ENCODE measurements at regions not wholly inside any gene's neighbourhood (a gene's known extent, or its start where the extent isn't known, plus 50 kb on each side); places are given as distances from the start of the nearest gene placed in this dataset.
"Not testable (repeated sequence)": the region's sequence is repeated elsewhere in the genome, so short reads cannot be mapped to it uniquely, and the experiment has no call there.

DNA sequence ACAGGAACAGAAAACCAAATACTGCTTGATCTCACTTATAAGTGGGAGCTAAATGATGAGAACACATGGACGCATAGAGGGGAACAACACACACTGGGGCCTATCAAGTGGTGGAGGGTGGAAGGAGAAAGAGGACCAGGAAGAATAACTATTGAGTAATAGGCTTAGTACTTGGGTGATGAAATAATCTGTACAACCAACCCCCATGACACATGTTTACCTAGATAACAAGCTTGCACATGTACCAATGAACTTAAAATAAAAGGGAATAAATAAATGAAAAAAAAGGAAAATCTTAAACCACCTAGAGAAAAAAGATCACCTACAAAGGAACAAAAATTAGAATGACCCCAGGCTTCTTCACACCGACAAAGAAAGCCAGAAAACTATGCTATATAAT, 133.5 kb downstream of the KLRB1 start:
- H3K27ac Mint-ChIP-seq (ENCODE audit: unreplicated experiment): not testable (repeated sequence)

DNA sequence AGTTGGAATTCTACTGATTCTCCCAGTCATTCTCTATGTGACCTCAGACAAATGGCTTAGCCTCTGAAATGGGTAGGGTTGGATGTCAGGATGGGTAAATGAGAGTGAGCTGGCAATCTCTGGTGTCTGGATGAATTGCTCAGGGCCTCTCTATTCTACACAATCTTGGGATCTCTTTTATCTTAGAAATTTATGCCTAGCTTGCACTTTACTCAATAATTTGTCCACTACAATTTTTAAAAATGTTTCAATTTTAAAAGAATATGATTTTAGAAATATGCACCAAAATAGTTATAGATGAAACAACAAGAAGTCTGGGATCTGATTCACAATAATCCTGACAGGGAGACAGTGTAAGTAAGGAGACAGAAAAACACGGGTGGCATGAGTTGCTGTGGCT, 134.1 kb downstream of the KLRB1 start:
- not testable (repeated sequence) for DNase-seq (ENCODE audit: low read depth, low spot score); H3K4me3 Mint-ChIP-seq; H3K9me3 Mint-ChIP-seq; H3K27me3 Mint-ChIP-seq (ENCODE audit: low read depth); H3K27ac Mint-ChIP-seq (ENCODE audit: unreplicated experiment); H3K36me3 Mint-ChIP-seq (ENCODE audit: low read depth)
- H3K4me1 Mint-ChIP-seq: peaks cover 14% of the 10 kb centered on the region

More for the DNA sequence above, 133.5 kb downstream of the KLRB1 start:
- not testable (repeated sequence) for H3K27me3 Mint-ChIP-seq (ENCODE audit: low read depth); H3K4me1 Mint-ChIP-seq; H3K36me3 Mint-ChIP-seq (ENCODE audit: low read depth); H3K4me3 Mint-ChIP-seq; H3K9me3 Mint-ChIP-seq; DNase-seq (ENCODE audit: low read depth, low spot score)

DNA sequence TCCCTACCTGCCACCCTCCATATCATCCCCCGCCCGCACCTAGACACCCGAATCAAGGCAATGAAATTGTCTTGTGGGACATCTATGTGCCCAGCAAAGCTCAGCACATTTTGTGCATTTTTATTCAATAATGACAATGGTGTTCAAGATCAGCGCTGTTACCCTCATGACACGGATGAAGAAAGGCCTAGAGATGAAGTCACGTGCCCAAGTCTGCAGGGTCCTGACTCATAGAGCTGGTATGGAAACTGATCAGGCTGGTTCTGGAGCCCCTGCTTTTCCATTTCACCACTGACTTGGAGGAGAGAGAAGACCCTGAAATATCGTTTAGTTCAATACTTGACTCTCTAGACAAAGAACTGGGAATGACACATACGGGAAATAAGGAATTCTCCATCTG, 136.2 kb downstream of the KLRB1 start:
- not testable (repeated sequence) for H3K36me3 Mint-ChIP-seq (ENCODE audit: low read depth); H3K27ac Mint-ChIP-seq (ENCODE audit: unreplicated experiment); H3K9me3 Mint-ChIP-seq; DNase-seq (ENCODE audit: low read depth, low spot score); H3K4me3 Mint-ChIP-seq; H3K27me3 Mint-ChIP-seq (ENCODE audit: low read depth)
- H3K4me1 Mint-ChIP-seq: peaks cover 20% of the 10 kb centered on the region

DNA sequence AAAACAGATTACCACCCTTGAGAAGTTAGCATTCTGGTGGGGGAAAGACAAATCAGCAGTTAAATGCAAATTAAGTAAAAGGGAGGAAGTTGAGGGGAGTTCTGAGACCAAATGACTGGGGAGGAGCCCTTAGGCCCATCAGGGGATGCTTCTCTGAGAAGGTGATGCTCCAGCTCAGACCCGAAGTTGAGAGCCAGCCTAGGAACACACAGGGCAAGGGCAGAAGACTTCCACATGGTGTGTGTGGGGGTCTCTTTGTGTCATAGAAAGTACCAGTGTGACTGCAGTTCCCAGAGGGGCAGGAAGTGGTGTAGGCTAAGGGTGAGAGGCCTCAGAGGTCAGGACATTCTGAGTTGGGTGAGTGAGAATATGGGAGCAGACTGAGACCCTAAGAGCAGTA, 137.3 kb downstream of the KLRB1 start:
- H3K4me3 Mint-ChIP-seq; DNase-seq (ENCODE audit: low read depth, low spot score); H3K36me3 Mint-ChIP-seq (ENCODE audit: low read depth); H3K27me3 Mint-ChIP-seq (ENCODE audit: low read depth); H3K27ac Mint-ChIP-seq (ENCODE audit: unreplicated experiment); H3K9me3 Mint-ChIP-seq: not testable (repeated sequence)
- peaks cover 20% of the 10 kb centered on the region for H3K4me1 Mint-ChIP-seq

DNA sequence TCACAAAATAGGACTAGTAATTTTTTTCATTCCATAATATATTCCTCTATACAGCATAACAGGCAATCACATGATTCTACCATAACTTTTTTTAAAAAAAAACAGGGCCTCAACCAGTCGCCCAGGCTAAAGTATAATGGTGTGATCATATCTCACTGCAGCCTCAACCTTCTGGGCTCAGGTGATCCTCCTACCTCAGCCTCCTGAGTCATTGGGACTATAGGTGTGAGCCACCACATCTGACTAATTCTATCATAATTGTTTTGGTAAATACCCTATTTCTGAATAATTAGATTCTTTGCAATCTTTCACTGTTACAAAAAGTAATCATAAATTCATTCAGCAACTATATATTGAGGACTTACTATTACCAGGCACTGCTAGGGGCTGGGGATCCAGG, 137.8 kb downstream of the KLRB1 start:
- not testable (repeated sequence) for H3K36me3 Mint-ChIP-seq (ENCODE audit: low read depth); H3K27me3 Mint-ChIP-seq (ENCODE audit: low read depth); H3K9me3 Mint-ChIP-seq; H3K27ac Mint-ChIP-seq (ENCODE audit: unreplicated experiment); DNase-seq (ENCODE audit: low read depth, low spot score); H3K4me3 Mint-ChIP-seq
- peaks cover 20% of the 10 kb centered on the region for H3K4me1 Mint-ChIP-seq

DNA sequence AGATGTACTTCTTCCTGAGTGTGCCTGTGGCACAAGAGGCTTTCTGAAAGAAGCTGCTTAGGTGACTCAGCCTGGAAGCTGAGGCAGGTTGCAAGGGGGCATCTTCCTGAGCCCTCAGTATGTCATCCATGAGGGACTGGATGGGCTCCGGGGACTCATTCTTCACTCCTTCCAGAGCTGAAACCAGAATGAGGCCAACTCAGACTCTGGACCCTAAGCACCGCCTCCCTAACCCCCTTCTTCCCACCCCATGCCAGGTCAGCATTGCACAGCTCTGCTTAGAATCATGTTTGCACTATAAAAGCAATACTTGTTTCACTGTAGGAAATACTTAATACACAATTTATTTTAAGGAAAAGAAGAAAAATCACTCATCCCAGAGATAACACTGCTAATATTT, 138.3 kb downstream of the KLRB1 start:
- H3K36me3 Mint-ChIP-seq (ENCODE audit: low read depth); H3K4me3 Mint-ChIP-seq; DNase-seq (ENCODE audit: low read depth, low spot score); H3K27ac Mint-ChIP-seq (ENCODE audit: unreplicated experiment); H3K9me3 Mint-ChIP-seq; H3K27me3 Mint-ChIP-seq (ENCODE audit: low read depth): not testable (repeated sequence)
- peaks cover 20% of the 10 kb centered on the region for H3K4me1 Mint-ChIP-seq

DNA sequence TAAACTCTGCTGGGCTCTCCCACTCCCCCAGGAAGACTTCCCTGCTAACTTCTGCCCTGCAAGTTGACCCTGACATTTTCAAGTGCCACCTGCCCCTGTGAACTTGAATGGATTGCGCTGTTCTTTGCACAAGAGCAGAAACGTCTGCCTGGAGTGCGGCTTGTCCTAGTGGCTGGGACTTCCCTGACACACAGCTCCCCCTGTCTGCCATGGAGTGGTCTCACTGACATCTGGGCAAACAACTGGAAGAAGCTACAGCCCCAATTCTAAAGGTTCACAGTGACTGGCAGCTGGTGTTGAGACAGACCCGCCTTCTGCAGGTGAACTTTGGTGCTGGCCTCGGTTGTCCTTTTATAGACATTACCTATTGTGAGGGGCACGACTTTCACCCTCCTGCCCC, 138.7 kb downstream of the KLRB1 start:
- not testable (repeated sequence) for H3K36me3 Mint-ChIP-seq (ENCODE audit: low read depth); H3K4me3 Mint-ChIP-seq; H3K9me3 Mint-ChIP-seq; H3K27ac Mint-ChIP-seq (ENCODE audit: unreplicated experiment); H3K27me3 Mint-ChIP-seq (ENCODE audit: low read depth)
- TF ChIP-seq, protein P1, sequence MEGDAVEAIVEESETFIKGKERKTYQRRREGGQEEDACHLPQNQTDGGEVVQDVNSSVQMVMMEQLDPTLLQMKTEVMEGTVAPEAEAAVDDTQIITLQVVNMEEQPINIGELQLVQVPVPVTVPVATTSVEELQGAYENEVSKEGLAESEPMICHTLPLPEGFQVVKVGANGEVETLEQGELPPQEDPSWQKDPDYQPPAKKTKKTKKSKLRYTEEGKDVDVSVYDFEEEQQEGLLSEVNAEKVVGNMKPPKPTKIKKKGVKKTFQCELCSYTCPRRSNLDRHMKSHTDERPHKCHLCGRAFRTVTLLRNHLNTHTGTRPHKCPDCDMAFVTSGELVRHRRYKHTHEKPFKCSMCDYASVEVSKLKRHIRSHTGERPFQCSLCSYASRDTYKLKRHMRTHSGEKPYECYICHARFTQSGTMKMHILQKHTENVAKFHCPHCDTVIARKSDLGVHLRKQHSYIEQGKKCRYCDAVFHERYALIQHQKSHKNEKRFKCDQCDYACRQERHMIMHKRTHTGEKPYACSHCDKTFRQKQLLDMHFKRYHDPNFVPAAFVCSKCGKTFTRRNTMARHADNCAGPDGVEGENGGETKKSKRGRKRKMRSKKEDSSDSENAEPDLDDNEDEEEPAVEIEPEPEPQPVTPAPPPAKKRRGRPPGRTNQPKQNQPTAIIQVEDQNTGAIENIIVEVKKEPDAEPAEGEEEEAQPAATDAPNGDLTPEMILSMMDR (conservative IDR thresholded peaks at IDR 0.05): peak; percentile 67
- peaks cover 20% of the 10 kb centered on the region for H3K4me1 Mint-ChIP-seq
- DNase-seq (ENCODE audit: low read depth, low spot score): peak; percentile 57

DNA sequence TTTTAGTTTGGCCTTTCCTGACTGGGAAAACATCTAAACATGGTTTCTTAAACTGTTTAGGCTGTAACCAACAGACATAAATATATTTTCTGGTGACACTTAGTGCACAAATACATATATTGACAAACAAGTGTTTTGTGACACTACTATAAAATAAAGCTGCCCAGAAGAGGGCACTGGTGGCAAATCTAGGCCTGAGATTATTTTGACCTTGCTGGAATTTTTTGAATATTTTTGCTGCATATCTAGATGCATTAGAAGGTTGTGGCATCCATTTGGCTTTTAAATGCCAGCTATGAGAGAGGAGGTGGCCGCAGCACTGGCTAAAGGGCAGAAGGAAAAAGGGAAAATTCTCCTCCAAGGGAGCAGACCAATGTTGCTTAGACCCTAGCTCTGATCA, 139.6 kb downstream of the KLRB1 start:
- not testable (repeated sequence) for H3K4me3 Mint-ChIP-seq; H3K27me3 Mint-ChIP-seq (ENCODE audit: low read depth); H3K27ac Mint-ChIP-seq (ENCODE audit: unreplicated experiment); H3K9me3 Mint-ChIP-seq; H3K36me3 Mint-ChIP-seq (ENCODE audit: low read depth); DNase-seq (ENCODE audit: low read depth, low spot score)
- peaks cover 20% of the 10 kb centered on the region for H3K4me1 Mint-ChIP-seq

DNA sequence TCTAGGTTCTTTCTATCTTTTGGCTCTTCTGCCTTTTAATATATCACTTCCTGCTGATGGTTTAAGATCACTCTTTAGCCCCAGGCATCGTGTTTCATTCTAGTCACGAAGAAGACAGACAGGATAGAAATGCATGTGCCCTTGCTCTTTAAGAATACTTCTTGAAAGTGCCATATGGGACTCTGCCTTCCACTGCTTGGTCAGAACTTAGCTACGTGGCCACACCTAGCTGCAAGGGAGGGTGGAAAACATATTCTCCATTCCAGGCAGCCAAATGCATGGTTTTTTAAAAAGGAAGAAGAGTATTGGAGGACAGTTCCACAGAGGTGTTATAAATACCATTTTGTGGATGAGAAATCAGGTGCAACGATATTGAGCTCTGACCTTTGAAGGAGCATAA, 143.3 kb downstream of the KLRB1 start:
- H3K36me3 Mint-ChIP-seq (ENCODE audit: low read depth): no peaks in the 10 kb centered on the region
- TF ChIP-seq, protein P1 (conservative IDR thresholded peaks at IDR 0.05): no peak
- no peak overlapping the region for H3K4me3 Mint-ChIP-seq
- no peaks in the 10 kb centered on the region for H3K9me3 Mint-ChIP-seq
- no peak for DNase-seq (ENCODE audit: low read depth, low spot score)
- no peaks in the 10 kb centered on the region for H3K27me3 Mint-ChIP-seq (ENCODE audit: low read depth)
- H3K4me1 Mint-ChIP-seq: peaks cover 11% of the 10 kb centered on the region
- no peak overlapping the region for H3K27ac Mint-ChIP-seq (ENCODE audit: unreplicated experiment)

DNA sequence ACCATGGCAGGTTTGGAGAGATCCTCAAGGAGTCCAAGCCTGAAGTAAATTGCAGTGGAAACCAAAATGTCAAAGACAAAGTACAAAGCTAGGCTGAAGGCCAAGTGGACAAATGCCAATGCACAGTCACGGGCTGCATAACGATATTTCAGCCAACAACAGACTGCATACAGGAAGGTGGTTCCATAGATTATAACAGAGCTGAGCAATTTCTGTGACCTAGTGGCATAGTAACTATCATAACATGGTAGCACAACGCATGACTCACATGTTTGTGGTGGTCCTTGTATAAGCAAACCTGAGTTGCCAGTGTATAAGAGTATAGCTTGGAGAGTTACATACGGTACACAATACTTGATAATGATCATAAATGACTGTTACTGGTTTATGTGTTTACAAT, 152.2 kb downstream of the KLRB1 start:
- H3K4me1 Mint-ChIP-seq; H3K4me3 Mint-ChIP-seq; H3K36me3 Mint-ChIP-seq (ENCODE audit: low read depth); H3K27ac Mint-ChIP-seq (ENCODE audit: unreplicated experiment); H3K27me3 Mint-ChIP-seq (ENCODE audit: low read depth); DNase-seq (ENCODE audit: low read depth, low spot score); H3K9me3 Mint-ChIP-seq: not testable (repeated sequence)

DNA sequence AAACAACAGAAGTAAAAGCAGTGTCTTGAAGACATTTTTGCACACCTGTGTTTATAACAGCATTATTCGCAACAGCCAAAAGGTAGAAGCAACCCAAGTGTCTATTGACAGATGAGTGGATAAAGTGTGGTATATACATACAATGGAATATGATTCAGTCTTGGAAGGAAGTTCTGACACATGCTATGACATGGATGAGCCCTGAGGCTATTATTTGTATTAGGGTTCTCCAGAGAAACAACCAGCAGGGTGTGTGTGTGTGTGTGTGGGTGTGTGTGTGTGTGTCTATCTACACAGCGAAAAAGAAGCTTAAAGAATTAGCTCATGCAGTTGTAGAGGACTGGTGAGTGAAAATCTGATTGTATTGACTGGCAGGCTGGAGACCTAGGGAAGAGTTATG, 153.7 kb downstream of the KLRB1 start:
- H3K4me1 Mint-ChIP-seq: peaks cover 13% of the 10 kb centered on the region
- not testable (repeated sequence) for H3K9me3 Mint-ChIP-seq; H3K27ac Mint-ChIP-seq (ENCODE audit: unreplicated experiment); H3K4me3 Mint-ChIP-seq; DNase-seq (ENCODE audit: low read depth, low spot score); H3K27me3 Mint-ChIP-seq (ENCODE audit: low read depth); H3K36me3 Mint-ChIP-seq (ENCODE audit: low read depth)

DNA sequence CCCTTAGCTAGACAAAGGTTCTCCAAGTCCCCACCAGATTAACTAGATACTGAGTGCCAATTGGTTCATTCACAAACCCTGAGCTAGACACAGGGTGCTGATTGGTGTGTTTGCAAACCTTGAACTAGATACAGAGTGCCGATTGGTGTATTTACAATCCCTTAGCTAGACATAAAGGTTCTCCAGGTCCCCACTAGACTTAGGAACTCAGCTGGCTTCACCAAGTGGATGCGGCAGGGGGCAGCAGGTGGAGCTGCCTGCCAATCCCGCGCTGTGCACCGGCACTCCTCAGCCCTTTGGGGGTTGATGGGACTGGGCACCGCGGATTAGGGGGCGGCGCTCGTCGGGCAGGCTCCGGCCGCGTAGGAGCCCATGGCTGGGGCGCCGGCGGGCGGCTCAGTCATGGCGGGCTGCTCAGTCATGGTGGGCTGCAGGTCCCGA, 157.6 kb downstream of the KLRB1 start:
- not testable (repeated sequence) for H3K36me3 Mint-ChIP-seq (ENCODE audit: low read depth); H3K4me3 Mint-ChIP-seq; H3K9me3 Mint-ChIP-seq; DNase-seq (ENCODE audit: low read depth, low spot score); H3K27me3 Mint-ChIP-seq (ENCODE audit: low read depth); H3K27ac Mint-ChIP-seq (ENCODE audit: unreplicated experiment)
- peaks cover 25% of the 10 kb centered on the region for H3K4me1 Mint-ChIP-seq

All from neural crest cell (in vitro differentiated cells).